HepG2 (cell line): ENCODE measurements at regions not wholly inside any gene's neighbourhood (a gene's known extent, or its start where the extent isn't known, plus 50 kb on each side); places are given as distances from the start of the nearest gene placed in this dataset.

Source experiments
- ATAC-seq: fragments of 200-7000 bp; cut with Tn5 transposase; 3 replicates; pipeline ENCODE4 v1.9.1; 2020; ENCODE audit warnings: mild to moderate bottlenecking, moderate library complexity
- BruUV-seq: library from RNA; stranded (reverse); fragments of 400-500 nt; replicated peaks from 2 replicates; lab custom pipeline; 2021; lab: Mats Ljungman, UMichigan
- CTCF ChIA-PET: fragments of 300-600 bp; formaldehyde crosslinking; extraction: SDS; loops from one replicate; lab custom pipeline; 2021; ENCODE audit warnings: low total read pairs, inconsistent platforms, low intra/inter-chr PET ratio; lab: Yijun Ruan, JAX
- POLR2A ChIA-PET: fragments of 350-600 bp; sonication (Branson Sonifier 250); formaldehyde crosslinking; loops from one replicate; lab custom pipeline; 2020; ENCODE audit warnings: antibody characterized with exemption, inconsistent platforms; lab: Yijun Ruan, JAX
- DNase-seq: peaks from one replicate; pipeline ENCODE4 v3.0.0-alpha.2; 2015; ENCODE audit warnings: low spot score
- FAIRE-seq: peaks from 3 replicates; lab custom pipeline; 2011; peaks lifted over from hg19 to GRCh38; lab: Jason Lieb, UNC
- H2AFZ ChIP-seq: one replicate; pipeline ENCODE4 v1.6.1; 2011; ENCODE audit warnings: low read length, inconsistent platforms
- H3K27ac ChIP-seq: fragments of 300-600 bp; 3 replicates; pipeline ENCODE4 v1.8.0; 2011; ENCODE audit warnings: mixed run types, mild to moderate bottlenecking, mixed read lengths, low read length, inconsistent platforms; ENCODE audit not compliant: insufficient read depth; ENCODE audit errors: extremely low read length
- H3K27me3 ChIP-seq, 2 experiments: fragments of 200-600 bp in 1 of 2; 2 replicates in 1 of 2; 3 replicates in 1 of 2; pipeline versions ENCODE4 v1.6.0 to v1.8.0; 2011; ENCODE audit warnings: low read length in 2 of 2, mild to moderate bottlenecking in 2 of 2, moderate library complexity in 2 of 2, inconsistent platforms in 1 of 2; ENCODE audit not compliant: insufficient read depth in 2 of 2, control insufficient read depth in 1 of 2
- H3K36me3 ChIP-seq, 2 experiments: fragments of 200-600 bp in 1 of 2; replicated peaks in 1 of 2; 2 replicates in 1 of 2; 3 replicates in 1 of 2; pipeline versions ENCODE4 v1.5.1 to v1.8.0; 2011; ENCODE audit warnings: low read length in 2 of 2, inconsistent platforms in 1 of 2; ENCODE audit not compliant: insufficient read depth in 2 of 2, control insufficient read depth in 1 of 2
- H3K4me1 ChIP-seq: 2 replicates; pipeline ENCODE4 v1.5.1; 2012; ENCODE audit warnings: low read length, inconsistent platforms; ENCODE audit not compliant: insufficient read depth
- H3K4me2 ChIP-seq: 2 replicates; pipeline ENCODE4 v1.6.0; 2011; ENCODE audit warnings: low read depth, low read length, inconsistent platforms
- H3K4me3 ChIP-seq, 3 experiments: fragments of 200-600 bp in 1 of 3; sonication (generic), shearing (Covaris generic) in 1 of 3; replicated peaks in 1 of 3; 2 replicates each; pipeline ENCODE4 v1.5.1; 2011 to 2016; ENCODE audit warnings: low read length in 3 of 3, inconsistent platforms in 2 of 3, low read depth in 2 of 3, mild to moderate bottlenecking in 2 of 3, control low read depth in 1 of 3, mixed read lengths in 1 of 3; ENCODE audit not compliant: insufficient read depth in 1 of 3
- H3K79me2 ChIP-seq: one replicate; pipeline ENCODE4 v1.6.1; 2011; ENCODE audit warnings: low read length, inconsistent platforms; ENCODE audit not compliant: insufficient read depth
- H3K9ac ChIP-seq: 2 replicates; pipeline ENCODE4 v1.6.0; 2011; ENCODE audit warnings: mild to moderate bottlenecking, low read depth, low read length, inconsistent platforms; ENCODE audit not compliant: insufficient read depth
- H3K9me3 ChIP-seq: 2 replicates; pipeline ENCODE4 v1.5.1; 2012; ENCODE audit warnings: mild to moderate bottlenecking, low read length
- H4K20me1 ChIP-seq: 2 replicates; pipeline ENCODE4 v1.6.0; 2011; ENCODE audit warnings: inconsistent platforms, mild to moderate bottlenecking, low read length, moderate library complexity; ENCODE audit not compliant: insufficient read depth
- ARID3A ChIP-seq: IDR thresholded peaks from 2 replicates; pipeline ENCODE4 v1.6.1; 2012; ENCODE audit warnings: low read depth, low read length, improper control_type of control experiment
- BCL3 ChIP-seq: sonication (generic); formaldehyde crosslinking; IDR thresholded peaks from 2 replicates; pipeline ENCODE4 v1.5.1; 2020; ENCODE audit warnings: mild to moderate bottlenecking, missing genetic modification reagents, moderate library complexity
- UBTF ChIP-seq: sonication (generic); formaldehyde crosslinking; IDR thresholded peaks from 2 replicates; pipeline ENCODE4 v1.4.0; 2020; ENCODE audit warnings: mild to moderate bottlenecking, missing genetic modification reagents
- ZNF646 ChIP-seq: sonication (generic); formaldehyde crosslinking; IDR thresholded peaks from 2 replicates; pipeline ENCODE4 v1.9.0; 2021; ENCODE audit warnings: mild to moderate bottlenecking, missing genetic modification reagents
- in situ Hi-C: cut with HindIII; loops from 2 replicates; pipeline ENCODE4 v1.10.0; 2017; ENCODE audit warnings: low pct_unique_long_range_greater_than_20kb; ENCODE audit not compliant: extremely low pct_ligation_motif_present
- intact Hi-C: fragments of 100-400 bp; cut with micrococcal nuclease; formaldehyde crosslinking; loops from one replicate; pipeline ENCODE4 v1.10.0; 2022; ENCODE audit not compliant: unreplicated experiment

GRCh38 chr1:57832612-57833011 is 408.8 kb upstream of the DAB1 start:
- POLR2A ChIA-PET: no interaction called here

More at GRCh38 chr1:57832612-57833011, 408.8 kb upstream of the DAB1 start:
- Histone ChIP-seq H2AFZ (no peak overlapping the region), H3K36me3 (no peaks in the 10 kb centered on the region), H3K4me3 (no peak overlapping the region), H3K4me2 (no peak overlapping the region)
- in situ Hi-C loops: no loop called here
- TF ChIP-seq UBTF (CRISPR knock-in tag): no peak
- no peak for TF ChIP-seq BCL3 (CRISPR knock-in tag)
- TF ChIP-seq ARID3A: no peak
- TF ChIP-seq ZNF646 (CRISPR knock-in tag): no peak
- TF ChIP-seq, all 625 proteins: peak for 0
- Histone ChIP-seq H3K27ac (no peak overlapping the region), H3K4me1 (no peaks in the 10 kb centered on the region), H3K9me3 (no peaks in the 10 kb centered on the region), H3K27me3 (no peaks in the 10 kb centered on the region), H3K9ac (no peak overlapping the region), H4K20me1 (no peaks in the 10 kb centered on the region), H3K79me2 (no peaks in the 10 kb centered on the region)
- DNase-seq (no peak), ATAC-seq (no peak), FAIRE-seq (no peak)
- intact Hi-C loops: no loop called here
- no TSS peak for BruUV-seq
- CTCF ChIA-PET: no interaction called here
